GM08714 (cell line): ENCODE measurements at regions not wholly inside any gene's neighbourhood (a gene's known extent, or its start where the extent isn't known, plus 50 kb on each side); places are given as distances from the start of the nearest gene placed in this dataset.

ENCODE experiments used
- H3K4me3 ChIP-seq: fragments of 200-500 bp; sonication (Bioruptor generic); 2 replicates; pipeline ENCODE4 v1.5.1; 2014; ENCODE audit warnings: mild to moderate bottlenecking, low read length, inconsistent platforms
- ZNF274 ChIP-seq: IDR thresholded peaks from 2 replicates; pipeline ENCODE4 v1.6.1; 2012; ENCODE audit warnings: mild to moderate bottlenecking, low read depth, low read length

GRCh38 chr6:74642101-74642500 is 563.8 kb downstream of the COL12A1 start:
- no peak for TF ChIP-seq ZNF274
- no peak overlapping the region for H3K4me3 ChIP-seq

GRCh38 chr6:74638412-74638811 is 567.4 kb downstream of the COL12A1 start:
- TF ChIP-seq ZNF274 = no peak

GRCh38 chr6:74632196-74632875 is 573.5 kb downstream of the COL12A1 start:
- no peak overlapping the region for H3K4me3 ChIP-seq
- no peak for TF ChIP-seq ZNF274

More at GRCh38 chr6:74638412-74638811, 567.4 kb downstream of the COL12A1 start:
- no peak overlapping the region for H3K4me3 ChIP-seq

- no peak for TF ChIP-seq ZNF274
- no peak overlapping the region for H3K4me3 ChIP-seq
Observed at GRCh38 chr6:74631564-74631963, 574.3 kb downstream of the COL12A1 start.

GRCh38 chr6:74626288-74626687 is 579.6 kb downstream of the COL12A1 start:
- TF ChIP-seq ZNF274 = no peak
- no peak overlapping the region for H3K4me3 ChIP-seq

- H3K4me3 ChIP-seq = no peak overlapping the region
- TF ChIP-seq ZNF274 = no peak
Observed at GRCh38 chr6:74623027-74623426, 582.8 kb downstream of the COL12A1 start.

GRCh38 chr6:74611220-74611619 is 594.6 kb downstream of the COL12A1 start:
- TF ChIP-seq ZNF274 = no peak

GRCh38 chr6:74610352-74610751 is 595.5 kb downstream of the COL12A1 start:
- no peak for TF ChIP-seq ZNF274

More at GRCh38 chr6:74611220-74611619, 594.6 kb downstream of the COL12A1 start:
- H3K4me3 ChIP-seq = no peak overlapping the region

GRCh38 chr6:74609871-74610270 is 596.0 kb downstream of the COL12A1 start:
- no peak overlapping the region for H3K4me3 ChIP-seq
- no peak for TF ChIP-seq ZNF274

More at GRCh38 chr6:74610352-74610751, 595.5 kb downstream of the COL12A1 start:
- no peak overlapping the region for H3K4me3 ChIP-seq

- H3K4me3 ChIP-seq = no peak overlapping the region
- no peak for TF ChIP-seq ZNF274
Observed at GRCh38 chr6:74607934-74608333, 597.9 kb downstream of the COL12A1 start.

GRCh38 chr6:74607468-74607867 is 598.4 kb downstream of the COL12A1 start:
- TF ChIP-seq ZNF274 = no peak
- no peak overlapping the region for H3K4me3 ChIP-seq

- TF ChIP-seq ZNF274 = no peak
- no peak overlapping the region for H3K4me3 ChIP-seq
Observed at GRCh38 chr6:74606582-74607071, 599.2 kb downstream of the COL12A1 start.

GRCh38 chr6:74605922-74606581 is 599.8 kb downstream of the COL12A1 start:
- no peak for TF ChIP-seq ZNF274

GRCh38 chr6:74604279-74604678 is 601.6 kb downstream of the COL12A1 start:
- no peak overlapping the region for H3K4me3 ChIP-seq

More at GRCh38 chr6:74605922-74606581, 599.8 kb downstream of the COL12A1 start:
- no peak overlapping the region for H3K4me3 ChIP-seq

GRCh38 chr6:74603322-74604076 is 602.4 kb downstream of the COL12A1 start:
- no peak overlapping the region for H3K4me3 ChIP-seq
- TF ChIP-seq ZNF274 = no peak

More at GRCh38 chr6:74604279-74604678, 601.6 kb downstream of the COL12A1 start:
- TF ChIP-seq ZNF274 = no peak
